ENCODE measurements at regions not wholly inside any gene's neighbourhood (a gene's known extent, or its start where the extent isn't known, plus 50 kb on each side); places are given as distances from the start of the nearest gene placed in this dataset.

- DNase-seq: no peak
Measured at GRCh38 chr17:36765436-36766043, 164.2 kb downstream of the MRM1 start.

GRCh38 chr17:36768394-36768793, 167.0 kb downstream of the MRM1 start:
- no peak for DNase-seq

- DNase-seq: peak; percentile 36
Measured at GRCh38 chr17:36773039-36773438, 164.2 kb upstream of the LHX1 start.

GRCh38 chr17:36777118-36777517, 160.2 kb upstream of the LHX1 start:
- DNase-seq: no peak

- no peak for DNase-seq
Measured at GRCh38 chr17:36778448-36778847, 158.8 kb upstream of the LHX1 start.

GRCh38 chr17:36779550-36779949, 157.7 kb upstream of the LHX1 start:
- no peak for DNase-seq

GRCh38 chr17:36784633-36785032, 152.6 kb upstream of the LHX1 start:
- no peak for DNase-seq

GRCh38 chr17:36786867-36787266, 150.4 kb upstream of the LHX1 start:
- DNase-seq: no peak

GRCh38 chr17:36791150-36791941, 145.9 kb upstream of the LHX1 start:
- DNase-seq: no peak

GRCh38 chr17:36791942-36792475, 145.3 kb upstream of the LHX1 start:
- DNase-seq: no peak

- DNase-seq: no peak
Measured at GRCh38 chr17:36792849-36793248, 144.4 kb upstream of the LHX1 start.

GRCh38 chr17:36793976-36794375, 143.3 kb upstream of the LHX1 start:
- no peak for DNase-seq

GRCh38 chr17:36807496-36808179, 129.6 kb upstream of the LHX1 start:
- DNase-seq: no peak

GRCh38 chr17:36808180-36808661, 129.1 kb upstream of the LHX1 start:
- no peak for DNase-seq

- DNase-seq: no peak
Measured at GRCh38 chr17:36812762-36813161, 124.5 kb upstream of the LHX1 start.

- no peak for DNase-seq
Measured at GRCh38 chr17:36813357-36813756, 123.9 kb upstream of the LHX1 start.

GRCh38 chr17:36813957-36814563, 123.2 kb upstream of the LHX1 start:
- no peak for DNase-seq

GRCh38 chr17:36814958-36815357, 122.3 kb upstream of the LHX1 start:
- no peak for DNase-seq

GRCh38 chr17:36816214-36816906, 120.9 kb upstream of the LHX1 start:
- no peak for DNase-seq

- DNase-seq: no peak
Measured at GRCh38 chr17:36816907-36817288, 120.4 kb upstream of the LHX1 start.

GRCh38 chr17:36817483-36818048, 119.7 kb upstream of the LHX1 start:
- DNase-seq: no peak

- DNase-seq: no peak
Measured at GRCh38 chr17:36818134-36818825, 119.0 kb upstream of the LHX1 start.

Measured in NCI-H2107 (cell line).